ENCODE measurements at regions not wholly inside any gene's neighbourhood (a gene's known extent, or its start where the extent isn't known, plus 50 kb on each side); places are given as distances from the start of the nearest gene placed in this dataset.

- Histone ChIP-seq H3K4me3 (no peak overlapping the region), H3K4me2 (no peak overlapping the region), H3K9me3 (no peaks in the 10 kb centered on the region), H3K27ac (no peak overlapping the region), H3K4me1 (no peaks in the 10 kb centered on the region)
- POLR2A ChIA-PET: no interaction called here
- no peak for DNase-seq (ENCODE audit: low read depth in 1 of 2, low spot score in 1 of 2)
- WGBS (ENCODE audit: missing lambda C conversion rate): 69% methylated on average over 3 of the region's 3 CpGs
- no peak for ATAC-seq
- TF ChIP-seq ZFP36 (IDR thresholded peaks at IDR 0.05; ENCODE audit: borderline replicate concordance, partially characterized antibody) (no peak), PHF8 (IDR thresholded peaks at IDR 0.05; ENCODE audit: borderline replicate concordance, low read depth) (no peak), HEYL (CRISPR knock-in tag; IDR thresholded peaks at IDR 0.05) (no peak), HOXA7 (CRISPR knock-in tag; IDR thresholded peaks at IDR 0.05) (no peak), MAFK (IDR thresholded peaks at IDR 0.05; ENCODE audit: partially characterized antibody) (no peak), ZC3H11A (IDR thresholded peaks at IDR 0.05) (no peak), FOSB (CRISPR knock-in tag; IDR thresholded peaks at IDR 0.05) (no peak), RAD21 (conservative IDR thresholded peaks at IDR 0.05 in 1 of 2, IDR thresholded peaks at IDR 0.05 in 1 of 2) (no peak), JUNB (IDR thresholded peaks at IDR 0.05) (no peak), RCOR1 (IDR thresholded peaks at IDR 0.05; ENCODE audit: low read depth, low read length) (no peak), GATA3 (IDR thresholded peaks at IDR 0.05; ENCODE audit: borderline replicate concordance) (no peak), RNF2 (IDR thresholded peaks at IDR 0.05; ENCODE audit: borderline replicate concordance, low read depth) (no peak), FOXS1 (CRISPR knock-in tag; IDR thresholded peaks at IDR 0.05) (no peak), ZNF302 (CRISPR knock-in tag; IDR thresholded peaks at IDR 0.05) (no peak), CEBPB (IDR thresholded peaks at IDR 0.05) (no peak), CHD2 (IDR thresholded peaks at IDR 0.05; ENCODE audit: low read length, partially characterized antibody) (no peak)
- TF ChIP-seq, protein P1, sequence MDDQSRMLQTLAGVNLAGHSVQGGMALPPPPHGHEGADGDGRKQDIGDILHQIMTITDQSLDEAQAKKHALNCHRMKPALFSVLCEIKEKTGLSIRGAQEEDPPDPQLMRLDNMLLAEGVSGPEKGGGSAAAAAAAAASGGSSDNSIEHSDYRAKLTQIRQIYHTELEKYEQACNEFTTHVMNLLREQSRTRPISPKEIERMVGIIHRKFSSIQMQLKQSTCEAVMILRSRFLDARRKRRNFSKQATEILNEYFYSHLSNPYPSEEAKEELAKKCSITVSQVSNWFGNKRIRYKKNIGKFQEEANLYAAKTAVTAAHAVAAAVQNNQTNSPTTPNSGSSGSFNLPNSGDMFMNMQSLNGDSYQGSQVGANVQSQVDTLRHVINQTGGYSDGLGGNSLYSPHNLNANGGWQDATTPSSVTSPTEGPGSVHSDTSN (IDR thresholded peaks at IDR 0.05): no peak
- no peak for FAIRE-seq
- CTCF ChIA-PET: no interaction called here
Observed at GRCh38 chr3:105067361-105067760, 299.3 kb upstream of the ALCAM start.

DNA sequence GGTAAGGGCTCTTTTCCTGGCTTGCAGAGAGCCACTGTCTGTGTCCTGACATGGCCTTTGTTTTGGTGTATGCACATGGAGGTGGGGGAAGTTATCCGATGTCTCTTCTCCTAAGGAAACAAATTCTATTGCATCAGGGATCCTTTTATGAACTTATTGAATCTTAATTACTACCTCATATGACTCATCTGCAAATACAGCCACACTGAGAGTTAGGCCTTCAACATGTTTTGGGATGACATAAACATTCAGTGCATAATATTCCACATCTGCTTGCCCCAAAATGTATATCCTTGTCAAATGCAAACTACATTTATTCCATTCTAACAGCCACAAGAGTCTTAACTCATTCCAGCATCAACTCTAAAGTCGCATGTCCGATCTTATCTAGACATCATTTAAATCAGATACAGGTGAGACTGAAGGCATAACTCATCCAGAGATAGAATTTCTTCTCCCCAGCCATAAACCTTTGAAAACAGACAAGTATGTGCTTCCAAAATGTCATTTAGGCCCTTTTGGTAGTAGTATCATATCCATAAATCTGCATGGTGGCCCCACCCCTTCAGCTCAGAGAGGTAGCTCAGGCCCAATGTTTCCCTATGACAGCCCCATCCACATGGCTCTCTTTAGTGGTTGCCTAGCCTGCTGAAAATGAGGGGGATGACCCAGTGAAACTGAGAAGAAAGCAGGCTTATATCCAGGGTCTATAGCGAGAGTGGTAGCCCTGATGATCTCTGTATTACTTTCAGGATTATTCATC, 289.5 kb upstream of the ALCAM start:
- Histone ChIP-seq H3K4me1 (no peaks in the 10 kb centered on the region), H3K4me3 (no peak overlapping the region), H3K9me3 (no peaks in the 10 kb centered on the region), H3K4me2 (no peak overlapping the region), H3K27ac (no peak overlapping the region)
- ChIA-PET POLR2A (no interaction called here), CTCF (no interaction called here)
- FAIRE-seq: no peak
- 71% methylated on average over 4 of the region's 4 CpGs for WGBS (ENCODE audit: missing lambda C conversion rate)
- no peak for TF ChIP-seq CEBPB (IDR thresholded peaks at IDR 0.05)
- no peak for DNase-seq (ENCODE audit: low read depth in 1 of 2, low spot score in 1 of 2)
- no peak for ATAC-seq

DNA sequence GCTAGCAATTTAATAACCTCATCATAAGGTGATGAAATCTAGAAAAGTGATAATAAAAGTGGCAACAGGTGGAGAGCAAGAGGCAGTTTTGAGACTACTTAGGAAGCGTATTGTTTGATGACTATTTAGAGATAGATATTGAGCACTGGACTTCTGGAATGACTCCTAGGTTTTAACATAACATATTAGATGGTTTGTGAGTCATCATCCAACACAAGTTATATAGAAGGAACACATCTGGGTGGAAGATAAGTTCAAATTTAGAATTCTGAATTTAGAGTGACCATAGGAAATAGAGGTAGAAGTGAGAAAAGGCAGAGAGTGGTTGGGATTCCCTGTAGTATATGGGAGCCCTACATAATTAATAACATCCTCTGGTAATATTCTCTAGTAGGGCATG, 282.8 kb upstream of the ALCAM start:
- Histone ChIP-seq H3K4me1 (no peaks in the 10 kb centered on the region), H3K9me3 (no peaks in the 10 kb centered on the region), H3K27ac (no peak overlapping the region), H3K4me2 (no peak overlapping the region), H3K4me3 (no peak overlapping the region)
- CTCF ChIA-PET: no interaction called here
- DNase-seq (ENCODE audit: low read depth in 1 of 2, low spot score in 1 of 2): no peak
- POLR2A ChIA-PET: no interaction called here
- 77% methylated on average over 1 of the region's 1 CpG for WGBS (ENCODE audit: missing lambda C conversion rate)
- FAIRE-seq: no peak
- ATAC-seq: no peak
- TF ChIP-seq REST (IDR thresholded peaks at IDR 0.05) (no peak), HEYL (CRISPR knock-in tag; IDR thresholded peaks at IDR 0.05) (no peak), FOXS1 (CRISPR knock-in tag; IDR thresholded peaks at IDR 0.05) (no peak), USF2 (IDR thresholded peaks at IDR 0.05) (no peak), RARB (CRISPR knock-in tag; IDR thresholded peaks at IDR 0.05) (no peak), RCOR1 (IDR thresholded peaks at IDR 0.05; ENCODE audit: low read depth, low read length) (no peak), RAD21 (conservative IDR thresholded peaks at IDR 0.05 in 1 of 2, IDR thresholded peaks at IDR 0.05 in 1 of 2) (no peak), JUN (IDR thresholded peaks at IDR 0.05) (no peak), TFCP2L1 (CRISPR knock-in tag; IDR thresholded peaks at IDR 0.05) (no peak), SMC3 (IDR thresholded peaks at IDR 0.05) (no peak), ZNF302 (CRISPR knock-in tag; IDR thresholded peaks at IDR 0.05) (no peak), BHLHE40 (IDR thresholded peaks at IDR 0.05; ENCODE audit: low read depth, low read length) (no peak), MAZ (IDR thresholded peaks at IDR 0.05; ENCODE audit: borderline replicate concordance, low read depth, low read length) (no peak), MYC (IDR thresholded peaks at IDR 0.05; ENCODE audit: borderline replicate concordance, low read length) (no peak)
- TF ChIP-seq, protein P1 (IDR thresholded peaks at IDR 0.05): no peak

All from A549 (cell line).